ENCODE measurements at regions not wholly inside any gene's neighbourhood (a gene's known extent, or its start where the extent isn't known, plus 50 kb on each side); places are given as distances from the start of the nearest gene placed in this dataset.

DNA sequence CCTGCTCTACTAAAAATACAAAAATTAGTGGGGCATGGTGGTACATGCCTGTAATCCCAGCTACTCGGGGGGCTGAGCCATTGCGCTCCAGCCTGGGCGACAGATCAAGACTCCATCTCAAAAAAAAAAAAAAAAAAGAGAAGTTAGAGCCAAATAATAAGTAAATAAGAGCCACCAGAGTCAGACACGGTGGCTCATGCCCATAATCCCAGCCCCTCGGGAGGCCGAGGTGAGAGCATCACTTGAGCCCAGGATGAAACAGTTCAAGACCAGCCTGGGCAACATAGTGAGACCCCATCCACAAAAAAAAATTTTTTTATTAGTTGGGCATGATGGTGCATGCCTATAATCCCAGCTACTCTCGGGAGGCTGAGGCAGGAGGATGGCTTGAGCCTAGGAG is 85.8 kb upstream of the LARP1 start:
- H3K27me3 ChIP-seq: no peaks in the 10 kb centered on the region
- H3K4me3 ChIP-seq: no peak overlapping the region
- intact Hi-C loops (cut with DNase I; ENCODE audit: low total_unique reads): no loop called here
- H3K4me1 ChIP-seq: no peaks in the 10 kb centered on the region
- H3K36me3 ChIP-seq (ENCODE audit: low read depth, missing control alignments): no peaks in the 10 kb centered on the region
- WGBS, 2 donors: 93 to 94% methylated on average over 7 of the region's 7 CpGs
- DNase-seq: no peak
- H3K9me3 ChIP-seq: no peaks in the 10 kb centered on the region
- H3K27ac ChIP-seq: no peak overlapping the region
- TF ChIP-seq, protein P1, sequence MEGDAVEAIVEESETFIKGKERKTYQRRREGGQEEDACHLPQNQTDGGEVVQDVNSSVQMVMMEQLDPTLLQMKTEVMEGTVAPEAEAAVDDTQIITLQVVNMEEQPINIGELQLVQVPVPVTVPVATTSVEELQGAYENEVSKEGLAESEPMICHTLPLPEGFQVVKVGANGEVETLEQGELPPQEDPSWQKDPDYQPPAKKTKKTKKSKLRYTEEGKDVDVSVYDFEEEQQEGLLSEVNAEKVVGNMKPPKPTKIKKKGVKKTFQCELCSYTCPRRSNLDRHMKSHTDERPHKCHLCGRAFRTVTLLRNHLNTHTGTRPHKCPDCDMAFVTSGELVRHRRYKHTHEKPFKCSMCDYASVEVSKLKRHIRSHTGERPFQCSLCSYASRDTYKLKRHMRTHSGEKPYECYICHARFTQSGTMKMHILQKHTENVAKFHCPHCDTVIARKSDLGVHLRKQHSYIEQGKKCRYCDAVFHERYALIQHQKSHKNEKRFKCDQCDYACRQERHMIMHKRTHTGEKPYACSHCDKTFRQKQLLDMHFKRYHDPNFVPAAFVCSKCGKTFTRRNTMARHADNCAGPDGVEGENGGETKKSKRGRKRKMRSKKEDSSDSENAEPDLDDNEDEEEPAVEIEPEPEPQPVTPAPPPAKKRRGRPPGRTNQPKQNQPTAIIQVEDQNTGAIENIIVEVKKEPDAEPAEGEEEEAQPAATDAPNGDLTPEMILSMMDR (IDR thresholded peaks at IDR 0.05): no peak
- TF ChIP-seq POLR2A (IDR thresholded peaks at IDR 0.05): no peak

DNA sequence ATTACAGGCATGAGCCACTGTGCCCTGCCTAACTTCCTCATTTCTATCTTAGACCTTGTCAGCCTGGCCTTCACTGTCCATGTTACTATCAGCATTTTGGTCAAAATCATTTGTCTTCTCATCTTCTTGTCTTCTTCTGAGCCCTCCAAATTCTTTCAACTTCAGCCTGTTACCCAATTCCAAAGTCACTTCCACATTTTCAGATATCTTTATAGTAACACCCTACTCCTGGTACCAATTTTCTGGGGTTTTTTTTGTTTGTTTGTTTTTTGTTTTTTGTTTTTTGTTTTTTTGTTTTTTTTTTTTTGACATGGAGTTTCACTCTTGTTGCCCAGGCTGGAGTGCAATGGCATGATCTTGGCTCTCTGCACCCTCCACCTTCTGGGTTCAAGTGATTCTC is 90.3 kb upstream of the LARP1 start:
- no peak overlapping the region for H3K27ac ChIP-seq
- H3K9me3 ChIP-seq: no peaks in the 10 kb centered on the region
- DNase-seq: no peak
- no peaks in the 10 kb centered on the region for H3K36me3 ChIP-seq (ENCODE audit: low read depth, missing control alignments)
- no peaks in the 10 kb centered on the region for H3K4me1 ChIP-seq
- no peak for TF ChIP-seq POLR2A (IDR thresholded peaks at IDR 0.05)
- TF ChIP-seq, protein P1 (IDR thresholded peaks at IDR 0.05): no peak
- intact Hi-C loops (cut with DNase I; ENCODE audit: low total_unique reads): no loop called here
- H3K27me3 ChIP-seq: no peaks in the 10 kb centered on the region
- H3K4me3 ChIP-seq: no peak overlapping the region

DNA sequence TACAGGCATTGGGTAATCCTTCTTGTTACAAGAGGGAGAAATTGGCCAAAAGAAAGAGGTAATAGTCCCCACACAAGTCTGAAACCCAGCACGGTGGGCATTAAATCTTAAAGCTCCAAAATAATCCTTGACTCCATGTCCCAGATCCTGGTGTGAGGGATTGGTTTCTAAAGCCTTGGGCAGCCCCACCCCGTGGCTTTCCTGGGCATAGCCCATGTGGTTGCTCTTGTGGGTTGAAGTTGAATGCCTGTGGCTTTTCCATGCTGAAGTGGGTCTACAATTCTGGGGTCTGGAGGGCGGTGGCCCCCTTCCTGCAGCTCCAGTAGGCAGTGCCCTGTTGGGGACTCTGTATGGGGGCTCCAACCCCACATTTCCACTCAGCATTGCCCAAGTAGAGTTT is 91.8 kb upstream of the LARP1 start:
- WGBS, 2 donors: 50 to 74% methylated on average over 2 to 3 of the region's 3 CpGs
- H3K27me3 ChIP-seq: no peaks in the 10 kb centered on the region
- no peaks in the 10 kb centered on the region for H3K4me1 ChIP-seq
- H3K4me3 ChIP-seq: no peak overlapping the region
- no peak for DNase-seq
- intact Hi-C loops (cut with DNase I; ENCODE audit: low total_unique reads): no loop called here
- H3K9me3 ChIP-seq: no peaks in the 10 kb centered on the region
- TF ChIP-seq, protein P1 (IDR thresholded peaks at IDR 0.05): no peak
- TF ChIP-seq POLR2A (IDR thresholded peaks at IDR 0.05): no peak
- H3K36me3 ChIP-seq (ENCODE audit: low read depth, missing control alignments): no peaks in the 10 kb centered on the region
- no peak overlapping the region for H3K27ac ChIP-seq

DNA sequence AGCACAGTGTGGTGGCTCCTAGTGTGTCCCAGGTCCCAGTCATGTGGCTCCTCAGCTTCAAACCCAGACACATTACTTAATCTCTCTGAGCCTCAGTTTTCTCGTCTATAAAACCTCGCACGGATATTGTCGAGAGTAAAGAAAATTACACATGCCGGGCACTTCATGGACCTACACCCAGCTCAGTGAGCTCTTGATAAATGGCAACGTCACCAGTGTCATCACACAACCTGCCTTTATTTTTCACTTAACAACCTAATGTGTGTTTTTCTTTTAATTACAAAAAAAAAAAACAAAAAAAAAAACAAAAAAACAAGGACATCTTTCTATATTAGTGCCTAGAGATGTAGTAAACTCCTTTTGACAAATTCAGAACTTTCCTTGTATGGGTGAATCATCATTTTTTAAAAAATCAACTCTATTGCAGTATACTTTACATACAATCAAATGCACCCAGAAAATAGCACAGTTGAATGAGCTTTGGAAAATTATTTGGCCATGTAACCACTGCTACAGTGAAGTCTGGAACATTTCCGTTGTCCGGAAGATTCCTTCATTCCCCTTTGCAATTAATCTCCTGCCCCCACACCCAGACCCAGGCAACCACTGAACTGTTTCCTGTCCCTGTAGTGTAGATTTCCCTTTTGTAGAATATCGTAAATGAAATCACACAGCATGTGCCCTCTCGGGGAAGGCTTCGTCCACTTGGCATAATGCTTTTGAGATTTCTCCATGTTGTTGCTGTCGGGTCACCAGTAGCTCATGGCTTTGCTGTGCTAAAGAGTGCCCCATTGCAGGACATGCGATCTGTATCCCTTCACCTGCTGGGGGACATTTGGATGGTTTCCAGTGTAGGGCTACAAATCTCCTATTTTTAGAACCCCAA is 100.4 kb upstream of the LARP1 start:
- peaks cover 9% of the 10 kb centered on the region for H3K4me1 ChIP-seq
- no peak overlapping the region for H3K4me3 ChIP-seq
- H3K27ac ChIP-seq: peak overlapping the region; percentile 74 to 79
- TF ChIP-seq, protein P1 (IDR thresholded peaks at IDR 0.05): no peak
- TF ChIP-seq POLR2A (IDR thresholded peaks at IDR 0.05): no peak
- no peaks in the 10 kb centered on the region for H3K27me3 ChIP-seq
- 40 to 45% methylated on average over 11 to 13 of the region's 13 CpGs for WGBS, 2 donors
- H3K36me3 ChIP-seq (ENCODE audit: low read depth, missing control alignments): no peaks in the 10 kb centered on the region
- no peak for DNase-seq
- H3K9me3 ChIP-seq: no peaks in the 10 kb centered on the region
- intact Hi-C loops (cut with DNase I; ENCODE audit: low total_unique reads): no loop called here
